GM20000 (cell line): ENCODE measurements at regions not wholly inside any gene's neighbourhood (a gene's known extent, or its start where the extent isn't known, plus 50 kb on each side); places are given as distances from the start of the nearest gene placed in this dataset.

Experiments used
- DNase-seq: peaks from one replicate; pipeline ENCODE4 v3.0.0; 2012; ENCODE audit warnings: low spot score
- CTCF ChIP-seq: IDR thresholded peaks from 2 replicates; pipeline ENCODE4 v1.5.1; 2012; ENCODE audit warnings: mild to moderate bottlenecking, control low read depth; ENCODE audit errors: extremely low read depth, missing control alignments

- no peak for DNase-seq
- TF ChIP-seq CTCF: no peak
These were observed 393.7 kb downstream of the PIK3C3 start for GRCh38 chr18:42348722-42349121.

GRCh38 chr18:42351455-42351854 lies 396.4 kb downstream of the PIK3C3 start:
- DNase-seq: no peak
- TF ChIP-seq CTCF: no peak

GRCh38 chr18:42360716-42361115 lies 405.7 kb downstream of the PIK3C3 start:
- TF ChIP-seq CTCF: no peak
- no peak for DNase-seq

- no peak for DNase-seq
- TF ChIP-seq CTCF: no peak
These were observed 408.7 kb downstream of the PIK3C3 start for GRCh38 chr18:42363446-42364441.

GRCh38 chr18:42364766-42365165 lies 409.7 kb downstream of the PIK3C3 start:
- TF ChIP-seq CTCF: no peak
- DNase-seq: no peak

- no peak for DNase-seq
- no peak for TF ChIP-seq CTCF
These were observed 410.6 kb downstream of the PIK3C3 start for GRCh38 chr18:42365591-42365990.

GRCh38 chr18:42373584-42373983 lies 418.6 kb downstream of the PIK3C3 start:
- TF ChIP-seq CTCF: no peak
- DNase-seq: no peak
